LoVo (cell line): ENCODE measurements at regions not wholly inside any gene's neighbourhood (a gene's known extent, or its start where the extent isn't known, plus 50 kb on each side); places are given as distances from the start of the nearest gene placed in this dataset.
"Not testable (repeated sequence)": the region's sequence is repeated elsewhere in the genome, so short reads cannot be mapped to it uniquely, and the experiment has no call there.

Source experiments
- DNase-seq: peaks from one replicate; pipeline ENCODE4 v3.0.0-alpha.2; 2016; ENCODE audit warnings: low spot score

DNA sequence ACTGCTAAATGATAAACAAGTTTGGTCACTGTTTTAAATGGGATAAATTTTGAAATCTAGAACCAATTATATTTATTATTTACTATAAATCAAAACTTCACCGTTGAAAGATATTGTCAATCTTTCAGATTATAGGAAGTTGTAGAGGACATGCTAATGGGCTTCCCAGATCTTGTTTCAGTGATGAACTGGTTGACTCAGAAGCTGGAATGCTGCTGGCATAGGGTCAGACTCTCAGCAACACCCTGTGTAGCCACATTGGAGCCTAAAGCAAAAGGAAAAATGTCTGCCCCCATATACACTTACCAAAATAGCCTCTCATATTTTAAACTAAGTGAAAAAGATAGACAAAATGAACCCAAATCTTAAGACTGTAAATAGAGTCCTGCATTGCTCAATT, 916.9 kb upstream of the SOX9 start:
- DNase-seq: no peak

DNA sequence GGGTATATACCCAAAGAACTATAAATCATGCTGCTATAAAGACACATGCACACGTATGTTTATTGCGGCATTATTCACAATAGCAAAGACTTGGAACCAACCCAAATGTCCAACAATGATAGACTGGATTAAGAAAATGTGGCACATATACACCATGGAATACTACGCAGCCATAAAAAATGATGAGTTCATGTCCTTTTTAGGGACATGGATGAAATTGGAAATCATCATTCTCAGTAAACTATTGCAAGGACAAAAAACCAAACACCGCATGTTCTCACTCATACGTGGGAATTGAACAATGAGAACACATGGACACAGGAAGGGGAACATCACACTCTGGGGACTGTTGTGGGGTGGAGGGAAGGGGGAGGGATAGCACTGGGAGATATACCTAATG, 914.9 kb upstream of the SOX9 start:
- not testable (repeated sequence) for DNase-seq

DNA sequence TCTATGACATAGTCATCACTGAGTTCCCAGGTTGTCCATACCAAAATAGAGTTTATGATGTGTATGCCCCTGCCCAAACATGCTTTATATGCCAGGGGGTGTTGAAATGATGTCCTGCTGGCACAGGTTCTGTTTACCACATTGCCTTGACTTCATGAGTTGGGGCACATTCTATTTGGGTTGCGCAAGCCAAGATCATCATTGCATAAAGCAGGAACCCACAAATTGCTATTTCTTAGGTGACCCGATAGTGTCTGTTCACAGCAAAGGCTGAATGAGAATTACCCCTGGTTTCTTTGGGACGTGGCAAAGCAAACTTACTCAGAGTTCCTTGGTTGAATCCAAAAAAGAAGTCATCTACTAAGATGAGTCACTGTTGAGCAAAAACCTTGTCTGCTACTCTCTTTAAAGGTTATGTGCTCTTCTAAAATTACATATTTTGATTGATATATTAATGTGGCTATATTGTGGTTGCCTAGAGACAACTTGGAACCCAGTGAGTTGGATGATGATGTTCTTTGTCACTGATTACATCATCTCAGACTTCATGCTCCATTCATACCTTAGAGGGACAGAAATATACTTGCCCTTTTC, 912.6 kb upstream of the SOX9 start:
- no peak for DNase-seq

DNA sequence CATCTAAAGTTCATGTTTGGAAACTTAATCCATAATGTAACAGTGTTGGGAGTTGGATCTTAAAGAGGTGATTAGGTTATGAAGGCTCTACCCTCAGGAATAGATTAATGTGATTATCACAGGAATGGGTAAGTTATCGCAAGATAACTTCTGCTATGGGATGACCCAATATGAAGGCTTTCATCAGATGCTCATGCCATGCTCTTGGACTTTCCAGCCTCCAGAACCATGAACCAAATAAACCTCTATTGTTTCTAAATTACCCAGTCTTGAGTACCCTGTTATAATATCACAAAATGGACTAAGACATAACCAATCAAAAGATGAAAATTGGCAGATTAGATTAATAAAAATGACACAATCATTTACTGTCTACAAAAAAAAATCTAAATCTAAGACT, 906.9 kb upstream of the SOX9 start:
- DNase-seq: no peak

DNA sequence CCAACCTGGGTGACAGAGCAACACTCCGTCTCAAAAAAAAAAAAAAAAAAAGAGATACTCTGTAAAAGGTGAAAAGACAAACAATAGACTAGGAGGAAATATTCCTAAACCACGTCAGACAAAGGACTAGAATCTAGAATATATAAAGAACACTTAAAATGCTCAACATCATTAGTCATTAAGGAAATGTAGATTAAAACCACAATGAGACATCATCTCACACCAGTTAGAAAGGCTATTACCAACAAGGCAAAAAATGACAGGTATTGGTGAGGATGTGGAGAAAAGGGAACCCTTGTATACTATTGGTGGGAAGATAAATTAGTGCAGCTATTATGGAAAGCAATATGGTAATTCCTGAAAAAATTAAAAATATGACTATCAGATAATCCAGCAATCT, 903.1 kb upstream of the SOX9 start:
- DNase-seq: no peak

DNA sequence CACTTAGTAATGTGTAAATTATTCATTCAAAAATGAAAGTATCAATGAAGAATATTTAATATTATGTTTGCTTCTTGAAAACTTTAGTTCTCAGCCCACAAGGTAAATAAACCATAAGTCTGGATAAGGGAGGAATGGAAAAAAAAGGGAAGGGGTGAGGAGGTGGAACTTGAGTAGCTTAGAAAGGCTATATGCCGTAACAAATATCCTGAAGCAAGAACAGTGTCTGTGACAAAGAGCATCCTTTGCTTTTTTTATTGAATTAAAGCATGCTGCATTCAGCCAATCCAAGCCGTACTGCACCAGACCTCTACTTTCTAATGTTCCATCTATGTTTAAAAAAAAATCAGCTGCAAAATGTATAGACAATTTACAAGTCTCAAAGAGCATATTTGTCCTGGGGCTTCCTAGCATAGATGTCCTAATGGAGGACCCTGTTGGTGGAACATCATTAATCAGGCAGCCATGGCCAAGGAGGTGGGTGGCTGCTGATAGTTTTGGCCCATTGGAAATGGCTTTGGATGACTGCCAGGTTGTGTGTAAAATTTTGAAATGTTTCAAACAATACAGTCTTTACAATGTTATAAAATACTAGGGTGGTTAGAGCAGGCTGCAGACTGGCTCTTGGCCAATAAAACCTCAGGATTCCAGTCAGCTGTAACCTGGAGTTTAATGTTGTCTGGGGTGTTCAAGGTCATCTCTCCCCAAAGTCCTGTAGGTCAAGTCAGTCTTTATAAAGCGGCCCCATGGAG, 895.8 kb upstream of the SOX9 start:
- DNase-seq: peak; percentile 6

DNA sequence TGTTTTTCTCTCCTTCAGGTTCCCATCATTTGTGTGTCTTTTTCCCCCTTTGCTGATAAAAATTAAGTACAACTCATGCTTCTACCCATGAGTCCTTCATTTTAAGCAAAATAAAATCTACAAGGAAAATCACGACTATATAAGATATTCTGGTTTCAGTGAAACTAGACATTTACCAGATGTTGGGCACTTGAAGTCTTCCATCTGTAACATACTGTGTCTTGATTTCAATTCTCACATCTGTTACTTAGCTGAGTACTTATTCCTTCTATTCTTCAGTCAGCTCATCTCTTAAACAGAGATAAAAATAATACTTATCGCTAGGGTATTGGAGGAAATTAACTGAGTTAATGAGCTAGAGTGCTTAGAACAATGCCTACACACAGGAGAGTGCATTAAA, 893.0 kb upstream of the SOX9 start:
- DNase-seq: no peak

DNA sequence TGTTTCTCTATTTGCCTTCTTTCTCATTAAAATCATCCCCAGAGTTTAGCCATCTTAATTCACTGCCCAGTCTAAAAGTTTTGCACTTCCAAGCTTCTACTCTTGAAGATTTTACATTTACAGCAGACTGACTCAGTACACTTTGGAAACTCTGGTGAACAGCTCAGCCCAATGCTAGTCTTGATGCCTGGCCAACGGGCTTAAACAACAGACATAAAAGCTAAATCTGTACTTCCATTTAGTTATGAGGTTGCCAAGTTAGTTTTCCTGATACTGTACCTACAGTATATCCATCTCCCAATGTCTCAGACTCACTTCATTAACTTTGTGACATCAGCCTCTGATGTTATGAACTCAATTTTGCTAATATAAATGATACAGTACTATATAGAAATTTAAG, 891.8 kb upstream of the SOX9 start:
- DNase-seq: no peak

DNA sequence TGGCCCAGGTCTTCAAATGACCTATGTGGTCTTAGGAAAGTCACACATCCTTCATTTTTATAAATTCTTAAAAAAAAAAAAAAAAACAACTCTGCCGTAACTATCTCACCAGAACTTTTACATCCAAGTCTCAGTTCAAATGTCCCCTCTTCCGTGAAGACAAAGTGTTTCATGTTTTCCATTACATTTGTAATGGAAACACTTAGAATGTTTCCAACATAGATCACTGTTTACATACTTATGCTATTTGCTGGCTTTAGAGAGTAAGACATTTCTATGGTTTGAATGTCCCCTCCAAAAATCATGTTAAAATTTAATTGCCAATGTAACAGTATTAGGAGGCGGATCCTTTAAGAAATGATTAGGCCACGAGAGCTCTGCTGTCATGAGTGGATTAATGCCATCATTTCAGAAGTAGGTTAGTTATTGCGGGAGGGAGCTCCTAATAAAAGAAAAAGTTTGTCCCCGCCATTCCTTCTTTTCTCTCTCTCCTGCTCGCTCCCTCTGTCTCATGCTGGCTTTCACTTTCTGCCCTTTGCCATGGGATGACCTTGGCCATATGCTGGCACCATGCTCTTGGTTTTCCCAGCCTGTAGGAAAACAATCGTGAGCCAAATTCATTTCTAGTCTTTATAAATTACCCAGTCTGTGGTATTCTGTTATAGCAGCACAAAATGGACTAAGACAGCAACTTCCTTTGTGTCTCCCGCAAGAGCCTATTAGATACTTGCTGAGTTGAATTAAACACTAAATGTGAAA, 887.8 kb upstream of the SOX9 start:
- DNase-seq: no peak

DNA sequence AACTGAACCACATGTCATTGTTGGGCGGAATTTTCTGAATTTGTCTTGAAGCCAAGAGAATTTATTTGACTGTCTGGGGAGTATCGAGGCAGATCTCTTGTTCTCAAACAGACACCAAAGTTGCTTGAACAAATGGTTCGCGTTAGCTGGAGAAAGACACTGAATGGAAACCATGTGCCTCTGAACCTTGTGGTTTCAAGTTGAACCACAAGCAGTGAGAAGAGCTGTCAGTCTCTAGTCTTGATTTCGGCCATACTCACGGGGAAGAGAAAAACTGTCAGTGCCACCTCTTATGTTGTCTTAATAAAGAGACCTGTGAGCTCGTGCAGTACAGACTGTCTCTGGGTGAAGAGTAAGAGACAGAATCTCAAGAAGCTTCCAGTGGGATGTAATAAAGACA, 886.5 kb upstream of the SOX9 start:
- DNase-seq: no peak

DNA sequence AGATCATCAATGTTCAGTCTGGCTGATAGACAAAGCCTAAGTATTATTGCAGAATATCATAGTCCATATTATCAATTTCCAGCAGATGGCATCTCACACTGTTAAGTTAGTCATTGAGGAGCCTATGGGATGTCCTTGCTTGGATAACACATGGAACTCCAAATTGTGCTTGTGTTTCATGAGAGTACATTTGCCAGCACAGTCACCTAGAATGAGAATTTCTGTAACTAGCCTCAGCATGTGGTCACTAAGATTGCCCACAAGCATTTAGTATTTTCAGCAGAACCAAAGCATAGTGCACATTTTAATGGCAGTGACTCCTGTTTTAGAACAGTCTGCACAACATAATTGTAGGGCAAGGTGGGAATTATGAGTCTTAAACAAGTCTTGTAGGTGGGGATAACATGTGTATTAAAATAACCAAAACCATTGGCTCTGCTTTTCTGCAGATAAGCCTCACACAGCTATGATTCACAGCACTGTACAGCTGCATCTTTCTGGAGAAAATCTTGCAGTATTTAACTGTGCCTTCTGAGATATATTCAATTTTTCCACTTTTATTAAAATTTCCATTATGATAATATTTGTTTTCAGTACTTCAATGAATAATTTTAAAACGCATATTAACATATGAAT, 882.8 kb upstream of the SOX9 start:
- DNase-seq: peak; percentile 41

DNA sequence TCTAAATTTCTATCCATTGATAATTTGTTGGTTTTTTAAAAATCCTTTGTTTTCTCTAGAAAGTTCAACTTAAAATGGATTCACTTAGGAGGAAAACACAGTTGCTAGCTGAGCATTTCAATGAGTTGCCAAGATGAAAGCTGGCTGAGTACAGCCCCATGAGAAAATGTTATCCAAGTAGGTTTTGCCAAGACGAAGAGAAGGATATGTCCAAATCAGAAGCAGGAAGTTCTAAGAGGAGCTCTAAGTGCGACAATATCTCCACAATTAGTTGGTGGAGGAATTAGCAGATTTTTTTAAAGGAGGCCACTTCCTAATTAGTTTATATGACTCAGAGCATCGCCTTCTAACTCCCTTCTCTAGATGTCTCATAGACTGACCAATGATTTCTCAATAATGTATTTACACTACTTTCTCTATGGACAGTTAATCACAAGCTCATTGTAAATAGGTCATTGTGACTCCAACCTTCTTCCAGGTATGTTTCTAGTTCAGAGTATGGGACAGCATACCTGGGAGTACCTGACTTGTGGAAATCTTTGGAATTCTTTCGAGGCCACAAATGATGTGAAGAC, 873.3 kb upstream of the SOX9 start:
- DNase-seq: no peak

DNA sequence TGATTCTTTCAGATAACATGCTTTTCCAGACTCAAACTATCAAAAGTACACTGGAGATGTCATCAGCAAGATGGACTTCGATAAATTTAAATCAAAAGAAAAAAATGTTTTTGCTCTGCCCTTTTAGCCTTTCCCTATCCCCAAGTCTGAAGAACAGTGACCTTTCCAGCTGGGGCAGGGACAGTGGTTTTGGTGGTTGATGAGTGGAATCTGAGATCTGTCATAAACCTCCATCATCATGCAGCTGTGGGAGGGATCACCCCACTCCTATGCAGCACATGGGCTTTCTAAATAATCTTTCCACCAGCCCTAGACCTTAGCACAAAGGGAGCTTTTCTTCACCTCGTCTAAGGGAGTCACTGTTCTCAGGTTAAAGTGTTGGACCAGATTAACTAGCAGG, 869.5 kb upstream of the SOX9 start:
- no peak for DNase-seq

DNA sequence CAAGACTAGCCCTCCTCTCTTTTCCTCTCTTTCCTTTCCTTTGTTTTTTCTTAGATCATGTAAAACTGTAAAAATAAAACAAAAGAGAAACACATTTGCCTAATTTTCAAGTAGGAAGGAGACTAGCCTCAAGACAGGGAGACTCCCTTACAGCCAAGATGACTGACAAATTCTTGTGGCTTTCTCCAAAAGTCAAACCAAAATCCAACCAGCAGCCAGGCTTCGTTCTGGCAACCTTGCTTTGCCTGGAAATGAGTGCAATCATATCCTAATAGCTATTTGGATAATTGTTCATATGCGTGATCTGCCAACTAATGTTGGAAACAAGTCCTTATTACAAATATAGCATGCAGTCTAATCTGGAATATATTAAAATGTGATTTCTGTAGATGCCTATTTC, 868.9 kb upstream of the SOX9 start:
- DNase-seq: no peak

DNA sequence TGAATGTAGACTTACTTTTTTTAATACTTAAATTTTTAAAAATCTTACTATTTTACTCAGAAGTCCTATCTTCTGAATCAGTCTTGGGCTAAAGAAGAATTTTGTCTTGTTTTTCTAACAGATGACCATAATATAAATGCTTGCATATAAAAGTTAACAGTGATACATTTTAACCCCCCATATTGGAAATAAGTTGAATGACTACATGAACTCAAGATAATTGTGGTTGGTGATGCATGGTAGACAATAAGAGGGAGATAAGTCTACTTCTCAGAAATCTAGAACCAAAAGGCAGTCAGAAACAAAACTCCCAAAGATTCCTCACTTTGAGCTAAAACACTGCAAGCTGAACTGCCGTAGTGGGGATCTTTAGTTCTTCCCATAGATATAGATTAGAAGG, 868.4 kb upstream of the SOX9 start:
- no peak for DNase-seq

DNA sequence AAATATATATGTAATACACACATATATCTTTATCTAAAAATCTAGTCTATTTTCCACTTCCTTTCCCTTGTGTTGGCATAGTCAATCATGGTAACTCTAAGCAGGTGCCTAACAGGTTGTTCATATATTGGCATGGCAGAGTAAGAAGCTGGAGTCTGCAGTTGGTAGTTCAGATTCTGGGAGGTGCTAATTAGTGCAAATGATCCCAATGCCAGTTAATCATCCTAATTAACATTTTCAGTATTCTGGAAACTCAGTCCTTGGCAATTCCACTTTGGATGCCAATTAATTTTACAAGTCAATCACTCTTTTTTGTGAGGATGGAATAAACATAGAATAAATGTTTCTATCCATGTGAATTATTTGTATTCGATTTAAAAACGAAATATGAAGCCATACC, 863.7 kb upstream of the SOX9 start:
- no peak for DNase-seq

DNA sequence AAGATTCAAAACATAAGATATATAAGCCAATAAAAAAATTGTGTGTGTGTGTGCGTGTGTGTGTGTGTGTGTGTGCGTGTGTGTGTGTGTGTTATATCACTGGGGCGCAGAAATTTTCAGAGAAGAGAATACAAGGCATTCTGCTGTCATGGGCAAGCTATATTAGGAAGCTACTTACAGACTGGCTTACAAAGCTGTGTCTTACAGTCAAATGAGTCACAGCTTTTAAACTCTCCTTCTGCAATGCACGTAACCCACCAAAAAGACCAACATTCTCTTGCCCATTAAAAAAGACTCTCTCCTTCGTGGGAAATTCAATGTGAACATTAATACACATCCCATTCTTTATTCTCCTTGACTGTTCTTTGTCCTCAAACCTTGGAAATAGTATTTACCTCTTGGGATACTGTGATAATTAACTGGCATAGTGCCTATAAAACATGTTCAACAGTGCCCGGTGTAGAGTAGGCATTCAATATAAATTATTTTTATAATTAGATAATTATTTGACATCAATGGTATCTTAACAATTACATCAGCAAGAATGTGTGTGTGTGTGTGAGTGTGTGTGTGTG, 860.4 kb upstream of the SOX9 start:
- DNase-seq: no peak

DNA sequence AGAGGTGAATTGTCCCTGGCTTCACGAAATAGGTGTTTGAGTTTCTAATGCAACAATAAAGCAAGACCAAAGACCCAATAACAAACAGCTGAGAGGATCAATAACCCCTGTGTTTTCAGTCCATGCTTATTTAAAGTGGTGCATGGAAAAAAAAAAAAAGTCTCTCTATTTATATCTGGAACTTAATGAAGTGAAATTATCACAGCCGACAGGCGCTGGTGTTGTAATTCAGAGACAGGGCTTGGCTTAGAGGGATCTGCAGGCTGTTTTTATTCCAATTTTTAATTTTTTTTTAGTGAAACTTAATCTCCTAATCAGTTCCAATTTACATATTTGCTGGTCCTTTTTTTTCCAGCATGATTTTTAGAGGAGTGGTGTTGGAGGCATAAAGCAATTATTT, 858.2 kb upstream of the SOX9 start:
- DNase-seq: no peak

DNA sequence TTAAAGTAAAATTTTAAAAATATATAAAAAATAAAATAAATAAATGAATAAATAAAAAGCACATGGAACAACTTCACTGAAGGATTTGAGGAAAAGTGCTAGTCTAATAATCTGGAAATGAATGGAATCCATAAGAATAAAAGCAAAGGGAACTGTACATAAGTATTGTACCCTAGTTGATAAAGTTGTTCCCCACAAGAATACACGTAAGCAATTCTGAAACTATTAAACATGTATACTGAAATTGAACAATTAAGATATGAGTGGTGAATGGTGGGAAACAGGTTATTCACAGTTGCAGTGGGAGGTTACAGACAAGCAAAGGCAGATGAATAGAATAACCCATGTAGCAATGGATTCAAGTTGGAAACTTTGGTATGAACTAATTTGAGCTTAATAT, 853.2 kb upstream of the SOX9 start:
- DNase-seq: no peak

DNA sequence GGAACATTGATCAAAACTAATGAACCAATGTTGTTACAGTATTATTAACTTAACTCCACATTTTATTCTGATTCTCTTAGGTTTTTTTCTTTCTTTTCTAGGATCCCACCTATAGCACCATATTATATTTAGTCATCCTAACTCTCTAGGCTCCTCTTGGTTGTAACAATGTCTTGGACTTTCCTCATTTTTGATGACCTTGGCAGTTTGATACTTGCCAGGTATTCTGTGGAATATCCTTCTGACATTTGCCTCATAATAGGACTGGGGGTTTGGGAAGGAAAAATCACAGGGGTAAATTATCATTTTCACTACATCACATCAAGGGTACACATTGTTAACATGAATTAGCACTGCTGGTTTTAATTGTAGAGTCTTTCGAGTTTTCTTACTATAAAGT, 851.6 kb upstream of the SOX9 start:
- DNase-seq: no peak

DNA sequence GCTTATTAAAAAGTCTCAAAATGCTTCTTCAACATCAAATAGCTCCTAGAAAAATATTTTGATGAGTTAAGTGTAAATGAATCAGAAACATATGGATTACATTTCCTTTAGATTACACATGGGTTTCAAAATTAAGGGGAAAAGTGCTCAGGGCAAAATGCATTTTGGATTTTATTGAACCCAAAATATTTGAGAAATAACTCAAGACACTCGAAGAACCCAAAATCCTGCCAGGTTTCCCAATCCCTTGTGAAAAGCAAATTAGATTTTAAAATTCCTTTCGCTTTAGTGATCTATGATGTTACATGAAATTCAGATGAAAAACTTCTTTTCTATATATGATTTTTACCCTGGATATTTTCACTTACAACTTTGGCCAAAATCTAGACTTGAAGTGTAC, 847.4 kb upstream of the SOX9 start:
- no peak for DNase-seq

DNA sequence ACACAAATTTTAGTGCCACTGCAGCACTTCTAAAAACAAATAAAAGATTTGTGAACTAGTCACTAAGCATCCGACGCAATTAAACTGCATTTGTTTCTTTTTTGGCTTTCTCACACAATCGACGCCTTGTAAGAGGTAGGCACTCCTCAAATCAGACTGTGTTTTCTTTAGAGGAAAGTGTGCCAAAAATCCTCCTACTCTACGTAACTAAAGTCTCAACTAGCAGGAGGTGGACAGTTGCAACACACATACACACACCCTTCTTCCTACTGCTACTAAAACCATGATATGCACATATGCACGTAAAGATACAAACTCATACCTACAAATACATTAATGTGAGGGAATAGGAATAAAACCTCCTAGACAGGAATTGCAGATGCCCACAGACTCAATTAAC, 844.7 kb upstream of the SOX9 start:
- DNase-seq: no peak
